Suprapubic skin (tissue), 3 donors: ENCODE measurements at regions not wholly inside any gene's neighbourhood (a gene's known extent, or its start where the extent isn't known, plus 50 kb on each side); places are given as distances from the start of the nearest gene placed in this dataset.

Experiments
- CTCF ChIP-seq, 2 donors: fragments of 200-600 bp in 1 of 2; fragments of 450-650 bp in 1 of 2; sonication (generic) in 1 of 2; IDR thresholded peaks; one replicate each; pipeline ENCODE4 v1.5.1; 2016 to 2019; ENCODE audit warnings: antibody characterized with exemption in 2 of 2, mild to moderate bottlenecking in 1 of 2, moderate library complexity in 1 of 2
- POLR2AphosphoS5 ChIP-seq, 3 donors: sonication (generic); formaldehyde crosslinking; IDR thresholded peaks; one replicate each; pipeline ENCODE4 v1.6.1; 2017; ENCODE audit warnings: antibody characterized with exemption in 3 of 3

GRCh38 chr6:101069191-101069795, 188.2 kb upstream of the ASCC3 start:
- TF ChIP-seq CTCF (IDR thresholded peaks at IDR 0.05) (no peak), POLR2AphosphoS5 (IDR thresholded peaks at IDR 0.05) (no peak)
